Hepatocyte (in vitro differentiated cells): ENCODE measurements at regions not wholly inside any gene's neighbourhood (a gene's known extent, or its start where the extent isn't known, plus 50 kb on each side); places are given as distances from the start of the nearest gene placed in this dataset.

ENCODE experiments used
- CTCF ChIP-seq: fragments of 200-600 bp; sonication (generic); IDR thresholded peaks from 2 replicates; pipeline ENCODE4 v1.5.1; 2016; ENCODE audit warnings: antibody characterized with exemption, mild to moderate bottlenecking; ENCODE audit not compliant: poor library complexity
- EZH2 ChIP-seq: fragments of 200-600 bp; sonication (generic); IDR thresholded peaks from 2 replicates; pipeline ENCODE4 v1.6.1; 2016; ENCODE audit warnings: antibody characterized with exemption, mild to moderate bottlenecking, borderline replicate concordance

GRCh38 chr6:155646443-155646842 lies 190.8 kb upstream of the NOX3 start:
- no peak for TF ChIP-seq CTCF
- no peak for TF ChIP-seq EZH2
